Ammon's horn (tissue), 1 donor: ENCODE measurements at regions not wholly inside any gene's neighbourhood (a gene's known extent, or its start where the extent isn't known, plus 50 kb on each side); places are given as distances from the start of the nearest gene placed in this dataset.

Experiments
- DNase-seq: peaks from one replicate; pipeline ENCODE4 v3.0.0-alpha.2; 2016; ENCODE audit warnings: low spot score

DNA sequence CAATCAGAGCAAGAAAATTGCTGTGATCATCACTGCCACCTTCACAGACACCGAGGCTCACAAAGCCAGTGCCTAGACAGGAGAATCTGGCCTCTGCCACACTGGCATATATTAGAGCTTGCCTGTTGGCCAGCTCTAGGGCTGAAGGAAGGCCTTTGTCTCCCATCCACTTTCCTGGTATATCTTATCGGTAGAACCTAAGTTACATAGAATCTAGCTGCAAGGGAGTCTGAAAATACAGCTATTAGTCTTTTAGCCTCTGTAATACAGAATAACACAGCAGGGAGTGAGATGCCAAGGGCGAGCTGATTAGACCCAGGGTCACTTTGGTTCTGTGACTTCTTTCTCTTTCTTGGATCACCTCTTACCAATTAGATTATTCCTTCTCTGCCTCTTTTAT is 154.9 kb upstream of the KL start:
- DNase-seq = no peak

DNA sequence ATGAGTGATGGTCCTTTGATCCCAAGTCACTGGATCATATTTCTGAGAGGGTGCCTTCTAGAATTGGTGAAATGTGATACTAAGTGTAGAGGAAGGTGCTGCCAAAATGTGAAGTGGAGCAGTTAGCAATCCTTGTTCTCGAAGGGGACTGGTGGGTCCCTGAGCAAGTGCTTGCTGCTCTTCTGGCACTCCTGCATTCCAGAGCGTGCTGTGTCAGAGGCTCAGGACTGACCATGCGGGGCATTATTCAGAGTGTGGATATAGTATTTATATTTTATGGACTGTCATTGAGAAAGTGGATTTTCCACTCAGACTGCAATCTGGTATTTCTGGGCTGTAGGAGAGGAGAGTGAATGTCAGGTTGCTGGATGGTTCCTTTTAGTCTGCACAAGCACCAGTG is 152.6 kb upstream of the KL start:
- DNase-seq = no peak

DNA sequence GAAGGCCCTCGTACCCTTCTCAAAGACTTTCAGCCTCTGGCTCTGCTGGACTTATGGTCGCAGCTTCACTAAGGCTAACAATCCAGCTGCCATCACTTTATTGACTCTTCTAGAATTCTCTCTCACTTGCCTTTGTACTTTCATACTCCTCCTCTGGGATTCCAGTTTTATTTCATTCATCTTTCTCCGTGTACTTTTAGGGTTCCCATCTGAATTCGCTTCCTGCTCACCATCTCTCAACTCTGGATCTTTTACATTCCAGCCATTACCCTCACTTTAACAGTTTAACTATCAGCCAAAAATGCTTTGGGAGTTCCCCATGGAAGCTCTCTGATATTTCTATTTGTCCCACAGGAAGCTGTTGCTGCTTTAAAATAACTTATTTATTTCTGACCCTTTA is 149.3 kb upstream of the KL start:
- no peak for DNase-seq

DNA sequence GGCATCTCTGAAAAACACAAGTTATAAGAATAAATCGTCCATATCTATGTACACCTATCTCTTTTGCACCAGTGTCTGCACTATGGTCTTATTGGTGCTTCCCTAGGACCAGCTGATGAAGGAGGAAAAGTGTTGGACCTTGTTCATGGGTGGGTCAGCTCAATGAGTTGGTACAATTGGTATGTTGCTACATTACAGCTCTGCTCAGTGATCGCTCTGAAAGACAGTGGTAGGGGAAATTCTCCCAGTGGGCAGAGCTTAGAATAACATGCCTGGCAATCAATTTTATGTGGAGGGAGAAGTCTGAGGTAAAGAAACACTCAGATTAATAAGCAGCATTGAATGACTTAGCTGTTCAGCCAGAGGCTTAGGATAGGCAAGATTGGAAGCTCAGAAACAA is 138.7 kb upstream of the KL start:
- no peak for DNase-seq

DNA sequence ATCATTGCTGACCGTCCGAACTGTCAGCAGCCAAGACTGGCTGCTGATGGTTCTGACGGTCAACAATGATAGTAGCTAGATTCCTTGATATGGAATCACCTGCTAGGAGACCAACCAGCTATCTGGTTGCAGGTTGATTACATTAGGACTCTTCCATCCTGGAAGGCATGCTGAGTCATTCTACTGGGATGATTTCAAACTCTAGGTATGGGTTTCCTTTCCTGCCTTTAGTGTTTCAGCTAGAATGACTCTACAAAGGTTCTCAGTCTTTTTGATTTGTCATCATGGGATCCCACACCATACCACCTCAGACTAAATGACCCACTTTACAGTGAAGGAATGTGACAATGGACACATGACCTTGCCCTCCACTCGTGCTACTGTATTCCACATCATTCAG is 138.1 kb upstream of the KL start:
- no peak for DNase-seq

DNA sequence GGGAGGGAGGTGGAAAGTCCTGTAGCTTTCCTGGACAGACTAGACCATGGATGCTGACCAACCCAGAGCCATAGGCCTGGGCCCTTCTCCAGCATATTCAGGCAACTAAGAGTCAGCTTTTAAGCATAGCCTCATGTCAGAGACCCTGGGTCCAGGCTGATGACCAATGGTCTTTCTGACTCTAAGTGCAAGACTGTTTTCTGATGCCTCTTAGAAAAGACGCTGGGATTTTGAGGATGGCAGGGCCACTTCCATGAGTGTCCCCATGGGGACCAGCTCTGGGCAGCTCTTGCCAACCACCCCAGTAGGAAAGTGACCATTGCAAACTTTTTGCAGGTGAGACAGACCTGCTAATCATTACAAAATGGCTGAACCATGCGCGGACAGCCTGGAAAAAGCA is 135.6 kb upstream of the KL start:
- DNase-seq = no peak

DNA sequence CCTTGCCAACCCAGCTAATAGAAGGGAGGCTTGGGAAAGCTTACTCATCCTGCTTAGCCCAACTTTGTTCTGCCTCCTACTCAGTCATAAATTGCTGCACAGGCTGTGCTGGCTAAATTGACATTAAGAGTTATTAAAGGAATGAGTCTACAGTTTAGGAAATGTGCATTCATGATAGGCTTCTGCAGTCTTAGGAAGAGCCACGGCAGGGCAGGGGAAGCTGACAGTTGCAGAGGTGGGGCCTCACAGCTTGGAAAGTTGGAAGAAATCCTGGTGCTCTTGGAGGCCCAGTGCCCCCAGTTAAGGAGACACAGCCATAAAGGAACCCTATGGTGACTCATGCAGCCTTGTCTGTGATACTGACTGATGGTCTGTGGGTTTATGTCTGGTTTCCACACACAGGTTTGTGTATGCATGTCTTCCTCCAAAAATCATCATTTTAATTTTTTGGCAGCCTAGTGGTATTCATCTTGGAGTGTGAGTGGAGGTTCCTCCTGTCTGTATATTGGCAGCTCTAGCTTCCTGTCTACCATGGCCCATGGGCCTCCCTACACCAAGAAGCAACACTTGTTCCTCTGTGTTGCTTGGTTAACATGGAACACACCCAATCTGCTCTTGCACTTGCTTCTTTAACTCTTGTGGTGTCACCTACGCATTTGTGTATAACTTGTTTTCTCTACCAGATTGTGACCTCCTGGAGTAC is 135.0 kb upstream of the KL start:
- peak; percentile 53 for DNase-seq

DNA sequence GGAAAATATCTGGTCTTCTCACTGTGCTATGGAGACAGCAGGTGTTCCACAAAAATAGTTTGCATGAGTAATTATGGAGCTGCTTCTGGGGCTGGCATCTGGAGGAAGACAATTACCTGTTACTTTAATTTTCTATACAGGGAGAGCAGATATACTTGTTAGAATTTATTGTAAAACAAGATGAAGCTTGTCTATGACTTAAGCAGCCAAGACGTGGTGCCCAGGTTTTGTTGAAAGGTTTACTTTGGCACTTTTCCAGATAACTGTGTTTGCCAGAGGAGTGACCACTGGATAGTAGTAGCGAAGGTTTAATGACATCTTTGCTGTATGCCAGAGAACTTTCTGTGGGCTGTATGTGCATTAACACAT is 134.5 kb upstream of the KL start:
- DNase-seq = no peak

DNA sequence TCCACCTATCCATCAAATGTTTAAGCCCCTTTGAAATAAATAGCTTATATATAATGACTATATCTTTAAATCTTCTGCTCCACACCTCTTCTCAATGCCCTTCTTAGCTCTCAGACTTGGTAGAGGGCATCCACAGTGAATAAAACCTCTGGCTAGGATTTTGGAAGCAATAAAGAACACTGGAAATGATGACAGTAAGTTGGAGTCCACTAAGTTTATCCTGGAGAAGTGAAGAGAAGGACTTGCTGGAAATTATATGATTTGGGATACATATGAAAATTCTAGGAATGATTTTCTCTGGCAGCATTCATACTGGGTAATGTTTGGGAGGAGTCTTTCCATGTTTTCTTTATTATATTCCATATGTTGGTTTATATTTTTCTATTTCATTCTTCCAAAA is 133.5 kb upstream of the KL start:
- no peak for DNase-seq

DNA sequence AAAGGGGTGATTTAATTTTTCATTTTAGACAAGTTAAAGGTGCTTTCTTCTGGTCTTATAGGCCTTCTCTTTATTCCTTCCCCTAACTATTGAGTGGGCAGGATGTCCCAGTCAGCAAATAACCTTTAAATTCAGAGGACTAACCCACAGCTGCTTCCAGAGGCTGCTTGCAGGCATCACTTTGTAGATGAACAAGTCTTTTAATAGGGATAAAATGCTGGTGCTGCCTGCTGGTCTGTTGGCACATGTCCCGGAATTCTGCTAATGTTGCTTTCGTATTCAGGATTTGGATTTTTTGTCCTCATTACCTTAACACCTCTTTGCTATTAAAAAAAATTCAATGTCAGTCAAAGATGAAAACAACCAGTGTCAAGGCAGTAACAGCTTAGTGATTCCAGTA is 132.7 kb upstream of the KL start:
- peak; percentile 68 for DNase-seq

DNA sequence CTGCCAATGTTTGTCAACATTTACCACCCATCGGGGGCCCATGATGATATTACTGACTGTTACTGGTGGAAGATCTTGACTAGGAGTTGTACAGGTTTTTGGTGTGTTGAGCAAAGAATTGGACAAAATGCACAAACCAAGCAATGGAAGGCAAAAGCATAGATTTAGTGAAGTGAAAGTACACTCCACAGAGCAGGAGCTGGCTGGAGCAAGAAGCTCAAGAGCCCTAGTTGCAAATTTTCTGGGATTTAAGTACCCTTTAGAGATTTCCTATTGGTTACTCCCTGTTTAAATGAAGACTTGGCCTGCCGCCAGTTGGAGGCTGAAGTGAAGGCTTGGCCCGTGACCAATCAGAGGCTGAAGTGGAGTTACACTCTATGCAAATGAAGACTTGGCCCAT is 128.6 kb upstream of the KL start:
- no peak for DNase-seq

DNA sequence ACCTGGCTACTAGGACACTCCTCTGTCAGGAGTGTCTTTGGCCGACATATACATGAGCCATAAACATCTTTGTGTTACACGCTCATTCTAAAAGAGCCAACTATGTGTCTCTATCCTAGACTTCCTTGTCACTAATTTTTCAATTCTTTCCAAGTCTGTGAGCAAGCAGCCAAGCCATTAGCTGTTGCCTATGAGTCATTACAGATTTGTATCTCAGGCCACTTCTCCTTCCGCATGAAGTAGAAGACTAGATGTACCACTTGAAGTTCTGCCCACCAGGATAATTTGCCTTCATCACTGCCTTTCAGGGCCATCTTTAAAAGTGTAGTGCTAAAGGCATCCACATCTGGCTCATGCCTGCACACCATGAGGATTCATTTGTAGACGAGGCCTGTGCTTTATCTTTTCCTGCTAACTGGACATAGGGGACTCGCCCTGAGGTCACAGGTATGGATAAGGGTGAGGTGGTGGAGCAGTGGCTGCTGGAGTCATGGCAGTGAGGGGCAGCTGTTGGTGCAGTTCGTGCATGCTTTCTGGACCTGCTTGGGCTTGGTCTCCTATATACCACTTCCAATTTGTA is 126.1 kb upstream of the KL start:
- DNase-seq = no peak

DNA sequence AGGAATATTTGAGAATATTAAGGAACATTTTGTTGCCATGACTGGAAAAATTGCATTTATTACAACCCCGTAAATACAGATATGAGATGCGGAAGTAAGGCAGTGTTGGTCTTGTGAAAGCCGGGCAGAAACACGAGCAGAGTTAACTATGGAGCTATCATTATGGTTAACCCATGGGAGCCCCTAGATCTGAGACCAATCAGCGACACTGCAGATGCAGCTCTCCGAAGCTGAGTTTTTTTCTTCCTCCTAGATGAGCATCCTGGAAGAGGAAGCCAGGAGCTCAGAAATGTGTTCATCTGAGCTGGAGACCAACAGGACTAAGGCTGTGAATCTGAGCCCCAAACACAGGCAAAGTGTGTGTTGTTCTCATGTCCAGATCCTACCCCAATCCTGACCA is 123.0 kb upstream of the KL start:
- no peak for DNase-seq

DNA sequence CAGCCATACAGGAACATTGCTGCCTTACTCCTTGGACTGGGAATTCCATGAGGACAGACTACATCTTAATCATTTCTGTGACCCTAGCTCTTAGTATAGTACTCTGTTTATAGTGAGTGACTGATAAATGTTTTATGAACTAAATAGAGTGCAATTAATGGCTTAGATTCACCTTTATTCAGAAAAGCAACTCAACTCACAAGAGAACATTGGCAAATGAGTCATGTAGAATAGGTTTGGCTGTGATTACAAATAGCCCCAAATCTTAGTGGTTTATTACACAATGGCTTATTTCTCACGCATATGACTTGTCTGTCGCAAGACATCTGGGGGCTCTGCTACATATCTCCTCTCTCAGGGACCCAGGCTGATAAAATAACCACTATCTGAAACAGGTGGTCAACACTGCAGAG is 121.6 kb upstream of the KL start:
- DNase-seq = no peak

DNA sequence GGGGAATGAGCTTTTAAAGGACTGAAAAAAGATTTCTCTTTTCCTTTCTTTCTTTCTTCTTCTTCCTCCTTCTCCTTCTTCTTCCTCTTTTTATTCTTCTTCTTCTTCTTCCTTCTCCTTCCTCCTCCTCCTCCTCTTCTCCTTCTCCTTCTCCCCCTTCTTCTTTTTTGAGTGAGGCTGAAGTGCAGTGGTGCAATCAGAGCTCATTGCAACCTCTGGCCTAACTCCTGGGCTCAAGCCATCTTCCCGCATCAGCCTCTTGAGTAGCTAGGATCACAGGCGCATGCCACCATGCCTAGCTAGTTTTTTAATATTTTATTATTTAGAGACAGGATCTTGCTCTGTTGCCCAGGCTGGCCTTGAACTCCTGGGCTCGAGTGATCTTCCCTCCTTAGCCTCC is 120.9 kb upstream of the KL start:
- no peak for DNase-seq

DNA sequence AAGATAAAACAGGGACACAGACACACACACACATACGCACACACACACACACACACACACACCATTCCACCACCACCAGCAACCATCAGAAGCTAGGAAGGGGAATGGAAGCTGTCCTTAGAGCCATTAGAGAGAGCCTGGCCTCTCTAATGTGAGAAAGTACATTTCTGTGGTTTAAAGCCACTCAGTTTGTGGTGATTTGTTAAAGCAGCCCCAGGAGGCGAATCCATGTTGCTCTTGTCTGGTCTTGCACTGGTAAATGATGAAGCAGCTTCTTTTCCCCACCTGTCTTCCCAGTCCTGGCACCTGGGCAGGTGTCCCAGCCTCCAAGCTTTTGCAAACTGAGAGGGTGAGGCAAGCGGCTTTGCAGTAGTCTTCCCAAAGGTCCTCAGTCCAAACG is 118.9 kb upstream of the KL start:
- DNase-seq = no peak

DNA sequence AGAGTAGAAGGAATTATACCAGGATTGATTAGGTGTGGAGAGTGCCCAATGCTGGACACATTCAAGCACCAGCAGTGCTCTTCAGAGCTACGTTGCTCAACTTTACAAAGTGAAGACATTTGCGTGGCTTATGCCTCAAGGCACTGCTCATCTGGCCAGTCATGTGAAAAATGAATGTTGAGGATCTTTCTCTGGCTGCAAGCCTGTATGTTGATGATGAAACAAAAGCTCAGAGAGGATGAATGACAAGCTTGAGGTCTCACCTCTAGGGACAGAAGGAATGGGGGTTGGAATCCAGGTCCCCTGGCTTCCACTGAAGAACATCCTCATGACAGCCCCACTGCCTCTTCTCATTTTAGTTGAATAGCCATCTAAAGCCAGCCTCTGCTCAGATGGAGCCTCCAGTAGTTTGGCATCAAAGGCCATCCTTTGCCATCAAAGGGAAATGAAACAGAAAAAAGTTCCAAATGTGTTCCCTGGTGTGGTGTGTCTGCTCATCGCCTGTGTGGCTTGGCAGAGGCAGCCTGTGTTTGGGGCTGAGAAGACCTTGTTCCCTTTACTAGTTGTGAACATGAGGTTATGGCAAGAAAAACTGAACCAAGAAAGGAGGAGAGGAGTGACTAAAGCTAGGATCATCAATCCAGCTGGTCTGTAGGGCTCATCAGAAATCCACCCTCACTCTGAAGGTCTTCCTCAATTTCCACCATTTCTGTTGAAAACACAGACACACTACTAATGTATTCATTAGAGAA is 114.0 kb upstream of the KL start:
- no peak for DNase-seq

DNA sequence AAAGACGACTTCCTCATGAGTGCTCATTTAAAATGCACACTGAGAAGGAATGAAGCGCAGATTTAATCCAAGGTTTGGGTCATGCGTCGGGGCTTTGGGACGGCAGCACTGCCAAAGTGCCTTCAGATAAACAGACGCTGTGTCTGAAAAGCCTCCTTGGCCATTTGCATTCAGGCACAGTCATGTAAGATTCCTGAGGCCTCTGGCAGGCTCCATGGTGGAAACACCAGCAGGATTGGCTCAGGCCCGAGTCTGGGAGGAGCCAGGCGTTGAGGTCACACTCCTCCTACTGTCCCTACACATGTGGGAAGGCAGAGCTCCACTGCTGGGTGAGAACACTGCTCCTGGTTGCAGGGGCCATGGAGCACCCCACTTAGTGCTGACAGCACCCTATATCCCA is 113.3 kb upstream of the KL start:
- peak; percentile 49 for DNase-seq

DNA sequence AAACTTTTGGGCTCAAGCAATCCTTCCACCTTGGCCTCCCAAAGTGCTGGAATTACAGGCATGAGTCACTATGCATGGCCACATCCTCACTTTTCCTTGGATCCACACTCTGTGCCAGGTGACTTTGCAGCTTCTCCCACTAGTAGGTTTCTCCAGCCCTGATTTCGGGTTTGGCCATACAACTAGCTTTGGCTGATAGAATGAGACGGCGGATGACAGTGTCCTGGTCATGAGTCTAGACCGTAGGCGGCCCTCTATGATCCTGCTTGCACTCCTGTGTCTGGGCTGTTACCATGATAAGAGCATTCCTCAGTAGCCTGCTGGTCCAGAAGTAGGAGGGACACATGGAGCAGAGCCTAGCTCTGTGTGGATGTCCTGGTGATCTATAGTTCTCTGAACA is 112.5 kb upstream of the KL start:
- DNase-seq = no peak

DNA sequence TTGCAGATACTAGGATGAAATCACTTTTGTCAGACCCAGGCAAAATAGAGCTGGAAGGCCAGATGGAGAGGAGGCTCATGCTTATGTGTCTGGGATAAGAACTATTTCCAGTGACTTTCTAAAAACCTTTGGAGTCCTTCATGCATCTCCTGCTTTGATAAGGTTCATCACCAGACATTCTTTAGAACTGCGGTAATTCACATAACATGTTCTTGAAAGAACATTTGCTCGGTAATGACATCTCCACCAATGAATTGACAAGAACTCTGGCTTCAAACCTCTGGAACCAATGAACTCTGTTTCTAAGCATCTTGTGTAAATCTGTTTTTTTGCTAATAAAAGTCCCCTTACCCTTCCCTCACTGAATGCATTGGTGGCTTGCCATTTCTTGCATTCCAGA is 112.0 kb upstream of the KL start:
- DNase-seq = no peak

DNA sequence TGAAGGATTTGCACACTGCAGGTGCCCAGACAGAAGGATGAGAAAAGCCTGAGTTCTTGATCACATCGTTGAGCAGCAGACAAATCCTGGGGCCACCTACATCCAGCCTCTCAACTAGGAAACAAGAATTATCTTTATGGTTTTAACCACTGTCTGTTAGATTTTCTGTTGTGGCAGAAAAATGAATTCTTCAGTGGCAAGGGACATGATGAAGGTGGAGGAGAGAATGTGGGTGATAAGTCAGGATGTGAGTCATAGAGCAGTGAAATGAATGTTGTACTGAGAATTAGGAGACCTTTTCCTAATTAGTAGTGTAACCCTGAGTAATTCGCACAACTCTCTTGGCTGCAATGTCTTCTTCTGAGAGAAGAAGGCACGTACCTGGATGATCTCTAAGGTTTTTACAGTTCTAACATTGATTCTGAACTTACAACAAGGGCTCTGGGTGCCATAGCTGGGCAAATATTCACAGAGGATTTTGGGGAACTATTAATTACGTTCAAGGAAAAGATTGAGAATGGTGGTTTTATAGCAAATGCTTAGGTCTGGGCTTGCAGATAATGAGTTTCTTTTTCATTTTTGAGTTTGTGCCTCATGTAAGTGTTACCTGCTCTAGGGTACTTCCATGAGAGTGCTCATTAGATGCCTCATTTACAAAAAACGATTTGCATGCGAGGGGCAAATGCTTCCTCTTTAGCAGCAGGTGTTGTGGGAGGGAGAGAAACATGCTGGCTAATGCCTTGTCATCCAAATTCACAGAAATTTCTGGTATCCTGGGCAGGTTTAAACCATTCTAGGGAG is 111.0 kb upstream of the KL start:
- DNase-seq = no peak

DNA sequence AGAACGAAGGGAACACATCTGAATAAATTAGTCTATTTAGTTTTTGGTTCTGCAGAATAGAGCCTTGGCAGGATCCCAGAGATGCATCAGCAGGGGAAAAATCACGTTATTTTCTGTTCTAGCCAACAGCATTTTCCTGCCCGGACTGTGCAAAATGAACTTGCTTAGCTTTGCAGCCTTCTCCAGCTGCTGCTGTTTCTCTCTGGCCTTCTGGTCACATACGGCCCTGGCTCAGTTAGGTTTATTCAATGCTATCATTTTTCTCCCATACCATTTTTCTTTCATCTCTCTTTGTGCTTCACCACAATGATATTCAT is 110.4 kb upstream of the KL start:
- peak; percentile 62 for DNase-seq

DNA sequence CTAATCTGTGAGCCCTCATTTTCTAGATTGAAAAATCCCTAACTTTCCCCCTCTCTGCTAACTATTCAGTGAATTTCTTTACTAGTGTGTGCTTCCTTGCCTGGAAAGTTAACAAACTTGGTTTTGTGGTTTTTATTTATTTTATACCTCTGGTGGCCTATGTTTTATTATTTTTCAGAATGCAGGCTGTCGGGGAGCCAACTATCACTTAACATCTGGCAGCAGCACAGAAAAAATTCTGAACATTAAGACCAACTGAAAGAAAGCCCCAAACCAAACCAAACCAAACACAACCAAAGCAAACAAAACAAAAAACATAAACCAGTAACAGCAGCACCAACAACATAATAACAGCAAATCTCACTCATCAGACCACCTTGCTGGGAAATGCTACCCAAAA is 109.0 kb upstream of the KL start:
- DNase-seq = no peak
